ENCODE measurements at regions not wholly inside any gene's neighbourhood (a gene's known extent, or its start where the extent isn't known, plus 50 kb on each side); places are given as distances from the start of the nearest gene placed in this dataset.

GRCh38 chr2:237262838-237263771 is 150.9 kb downstream of the COL6A3 start:
- H3K27me3 Mint-ChIP-seq, result peaks cover 0 to 4% (median 0%) of the 10 kb centered on the region in 5 donors
- POLR2A ChIA-PET, result no interaction called here
- no peaks in the 10 kb centered on the region for H3K9me3 Mint-ChIP-seq

GRCh38 chr2:237264480-237265219 is 149.3 kb downstream of the COL6A3 start:
- Mint-ChIP-seq H3K27me3 (peaks cover under 1 to 10% (median 3%) of the 10 kb centered on the region in 5 donors), H3K9me3 (no peaks in the 10 kb centered on the region), H3K27ac (no peak overlapping the region), H3K36me3 (no peaks in the 10 kb centered on the region), H3K4me3 (no peak overlapping the region), H3K4me1 (no peaks in the 10 kb centered on the region)
- ATAC-seq (no peak), DNase-seq (no peak)
- POLR2A ChIA-PET, result no interaction called here

More at GRCh38 chr2:237262838-237263771, 150.9 kb downstream of the COL6A3 start:
- Mint-ChIP-seq H3K27ac (no peak overlapping the region), H3K4me1 (peaks cover 0 to 2% (median 1%) of the 10 kb centered on the region in 4 donors), H3K36me3 (no peaks in the 10 kb centered on the region), H3K4me3 (no peak overlapping the region)
- ATAC-seq, result no peak
- no peak for DNase-seq

- no peak for DNase-seq
- POLR2A ChIA-PET, result no interaction called here
- no peaks in the 10 kb centered on the region for H3K36me3 Mint-ChIP-seq
- no peaks in the 10 kb centered on the region for H3K9me3 Mint-ChIP-seq
- H3K4me1 Mint-ChIP-seq, result no peaks in the 10 kb centered on the region
- no peak overlapping the region for H3K27ac Mint-ChIP-seq
- H3K27me3 Mint-ChIP-seq, result peaks cover 5 to 31% (median 19%) of the 10 kb centered on the region in 5 donors
- ATAC-seq, result no peak
- no peak overlapping the region for H3K4me3 Mint-ChIP-seq
Measured at GRCh38 chr2:237268004-237268708, 145.8 kb downstream of the COL6A3 start.

GRCh38 chr2:237269138-237269875 is 144.7 kb downstream of the COL6A3 start:
- DNase-seq, result no peak
- ATAC-seq, result no peak
- POLR2A ChIA-PET, result no interaction called here
- no peaks in the 10 kb centered on the region for H3K4me1 Mint-ChIP-seq
- no peaks in the 10 kb centered on the region for H3K36me3 Mint-ChIP-seq
- H3K4me3 Mint-ChIP-seq, result no peak overlapping the region
- H3K27me3 Mint-ChIP-seq, result peaks cover 5 to 31% (median 19%) of the 10 kb centered on the region in 5 donors
- H3K9me3 Mint-ChIP-seq, result no peaks in the 10 kb centered on the region
- no peak overlapping the region for H3K27ac Mint-ChIP-seq

GRCh38 chr2:237270520-237270919 is 143.4 kb downstream of the COL6A3 start:
- no peaks in the 10 kb centered on the region for H3K4me1 Mint-ChIP-seq
- no peak overlapping the region for H3K27ac Mint-ChIP-seq
- POLR2A ChIA-PET, result no interaction called here
- no peaks in the 10 kb centered on the region for H3K9me3 Mint-ChIP-seq
- H3K27me3 Mint-ChIP-seq, result peaks cover 5 to 31% (median 19%) of the 10 kb centered on the region in 5 donors
- DNase-seq (no peak), ATAC-seq (no peak)
- no peaks in the 10 kb centered on the region for H3K36me3 Mint-ChIP-seq
- H3K4me3 Mint-ChIP-seq, result no peak overlapping the region

GRCh38 chr2:237271698-237272652 is 142.0 kb downstream of the COL6A3 start:
- no peaks in the 10 kb centered on the region for H3K4me1 Mint-ChIP-seq
- peak overlapping the region in 1 of 10 donors; percentile 29 for H3K27ac Mint-ChIP-seq
- no peak for ATAC-seq
- H3K4me3 Mint-ChIP-seq, result no peak overlapping the region
- DNase-seq, result no peak
- POLR2A ChIA-PET, result no interaction called here
- H3K9me3 Mint-ChIP-seq, result no peaks in the 10 kb centered on the region
- H3K27me3 Mint-ChIP-seq, result peaks cover 8 to 31% (median 20%) of the 10 kb centered on the region in 5 donors
- no peaks in the 10 kb centered on the region for H3K36me3 Mint-ChIP-seq

All from naive thymus-derived CD8-positive, alpha-beta T cell (primary cell).